ENCODE measurements at regions not wholly inside any gene's neighbourhood (a gene's known extent, or its start where the extent isn't known, plus 50 kb on each side); places are given as distances from the start of the nearest gene placed in this dataset.

- Mint-ChIP-seq H3K27me3 (ENCODE audit: insufficient read depth) (no peaks in the 10 kb centered on the region), H3K36me3 (ENCODE audit: low read depth) (no peaks in the 10 kb centered on the region), H3K4me3 (no peak overlapping the region), H3K4me1 (ENCODE audit: low read depth) (peaks cover 50% of the 10 kb centered on the region), H3K27ac (no peak overlapping the region), H3K9me3 (no peaks in the 10 kb centered on the region)
- no peak for DNase-seq
- TF ChIP-seq CTCF (IDR thresholded peaks at IDR 0.05): no peak
These were observed 230.6 kb downstream of the ALDH8A1 start for GRCh38 chr6:134719286-134719685.

- H3K27me3 Mint-ChIP-seq (ENCODE audit: insufficient read depth): no peaks in the 10 kb centered on the region
- H3K9me3 Mint-ChIP-seq: no peaks in the 10 kb centered on the region
- no peaks in the 10 kb centered on the region for H3K36me3 Mint-ChIP-seq (ENCODE audit: low read depth)
- H3K4me3 Mint-ChIP-seq: no peak overlapping the region
- no peak overlapping the region for H3K27ac Mint-ChIP-seq
- no peak for TF ChIP-seq CTCF (IDR thresholded peaks at IDR 0.05)
- H3K4me1 Mint-ChIP-seq (ENCODE audit: low read depth): peaks cover 6% of the 10 kb centered on the region; the same call in 1 of the 2 replicates
- no peak for DNase-seq
These were observed 235.2 kb downstream of the ALDH8A1 start for GRCh38 chr6:134714679-134715078.

- no peak for DNase-seq
- no peak overlapping the region for H3K4me3 Mint-ChIP-seq
- no peak for TF ChIP-seq CTCF (IDR thresholded peaks at IDR 0.05)
These were observed 235.8 kb downstream of the ALDH8A1 start for GRCh38 chr6:134714113-134714512.

GRCh38 chr6:134712311-134712710 lies 237.6 kb downstream of the ALDH8A1 start:
- no peak overlapping the region for H3K27ac Mint-ChIP-seq
- DNase-seq: no peak
- no peaks in the 10 kb centered on the region for H3K9me3 Mint-ChIP-seq
- peaks cover 13% of the 10 kb centered on the region for H3K4me1 Mint-ChIP-seq (ENCODE audit: low read depth)
- H3K36me3 Mint-ChIP-seq (ENCODE audit: low read depth): no peaks in the 10 kb centered on the region
- no peak overlapping the region for H3K4me3 Mint-ChIP-seq
- peaks cover 2% of the 10 kb centered on the region; the same call in 1 of the 2 replicates for H3K27me3 Mint-ChIP-seq (ENCODE audit: insufficient read depth)
- no peak for TF ChIP-seq CTCF (IDR thresholded peaks at IDR 0.05)

More at GRCh38 chr6:134714113-134714512, 235.8 kb downstream of the ALDH8A1 start:
- Mint-ChIP-seq H3K4me1 (ENCODE audit: low read depth) (peaks cover 6% of the 10 kb centered on the region; the same call in 1 of the 2 replicates), H3K36me3 (ENCODE audit: low read depth) (no peaks in the 10 kb centered on the region), H3K27me3 (ENCODE audit: insufficient read depth) (no peaks in the 10 kb centered on the region), H3K27ac (no peak overlapping the region), H3K9me3 (no peaks in the 10 kb centered on the region)

GRCh38 chr6:134708079-134708478 lies 241.8 kb downstream of the ALDH8A1 start:
- Mint-ChIP-seq H3K4me3 (no peak overlapping the region), H3K27me3 (ENCODE audit: insufficient read depth) (peaks cover 5% of the 10 kb centered on the region), H3K27ac (no peak overlapping the region), H3K36me3 (ENCODE audit: low read depth) (no peaks in the 10 kb centered on the region), H3K4me1 (ENCODE audit: low read depth) (peaks cover 24% of the 10 kb centered on the region), H3K9me3 (no peaks in the 10 kb centered on the region)
- TF ChIP-seq CTCF (IDR thresholded peaks at IDR 0.05): no peak
- DNase-seq: no peak

Data from HFFc6 (cell line).